GM18498 (cell line): ENCODE measurements at regions not wholly inside any gene's neighbourhood (a gene's known extent, or its start where the extent isn't known, plus 50 kb on each side); places are given as distances from the start of the nearest gene placed in this dataset.
"Not testable (repeated sequence)": the region's sequence is repeated elsewhere in the genome, so short reads cannot be mapped to it uniquely, and the experiment has no call there.

Experiments used
- ATAC-seq: cut with Tn5 transposase; IDR thresholded peaks from one replicate; pipeline ENCODE4 v1.9.1; 2021; ENCODE audit warnings: mild to moderate bottlenecking, moderate library complexity; ENCODE audit not compliant: unreplicated experiment

DNA sequence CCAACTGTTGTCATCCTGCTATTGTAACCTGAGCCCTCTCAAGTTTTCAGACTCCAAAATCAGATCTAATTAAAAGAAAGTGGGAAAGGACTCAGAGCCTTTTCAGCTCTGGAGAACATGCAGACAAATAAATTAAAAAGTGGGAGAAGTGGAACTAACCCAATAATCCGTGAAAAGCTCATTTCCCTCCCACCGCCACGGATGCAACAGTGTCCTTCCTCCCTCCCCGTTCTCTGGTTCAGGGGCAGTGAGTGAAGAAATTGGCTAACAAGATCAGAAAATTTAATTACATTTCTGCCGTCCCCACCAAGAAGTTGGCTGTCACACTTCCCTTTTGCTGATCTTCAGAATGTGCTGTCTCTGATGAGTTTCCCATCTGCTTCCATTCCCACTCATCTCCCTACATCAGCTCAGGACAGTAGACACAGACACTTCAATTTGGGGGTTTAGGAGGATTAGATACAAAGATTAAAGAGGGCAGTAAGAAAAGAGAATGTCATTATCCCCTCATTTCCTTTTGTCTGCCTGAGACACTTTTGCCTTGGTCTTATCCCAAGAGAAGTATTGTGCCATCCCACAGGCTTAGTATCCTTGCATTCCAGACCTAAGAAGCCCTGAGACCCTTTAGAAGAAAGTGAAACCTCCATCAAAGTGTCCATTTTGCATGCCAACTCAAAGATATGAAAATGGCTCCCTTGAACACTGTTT, 335.7 kb upstream of the PPP2R3A start:
- no peak for ATAC-seq

- no peak for ATAC-seq
Measured at GRCh38 chr3:135632556-135633065, 332.9 kb upstream of the PPP2R3A start.

DNA sequence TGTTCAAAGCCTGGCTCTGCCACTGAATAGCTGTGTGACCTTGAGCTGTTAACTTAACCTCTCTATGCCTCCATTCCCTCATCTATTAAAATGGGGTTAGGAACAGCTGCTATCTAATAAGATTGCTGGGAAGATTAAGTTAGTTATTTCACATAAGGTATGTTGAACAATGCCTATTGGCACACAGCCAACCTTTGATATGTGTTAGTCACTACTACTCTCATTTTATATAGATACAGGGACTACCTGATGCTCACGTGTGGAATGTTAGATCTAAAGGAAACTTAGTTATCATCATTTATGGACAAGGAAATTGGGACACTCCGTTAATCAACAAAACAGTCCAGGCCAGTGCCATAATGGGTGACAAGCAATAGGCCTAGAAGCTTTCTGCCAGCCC, 332.4 kb upstream of the PPP2R3A start:
- ATAC-seq = no peak

GRCh38 chr3:135636596-135636995, 328.9 kb upstream of the PPP2R3A start:
- ATAC-seq = no peak

DNA sequence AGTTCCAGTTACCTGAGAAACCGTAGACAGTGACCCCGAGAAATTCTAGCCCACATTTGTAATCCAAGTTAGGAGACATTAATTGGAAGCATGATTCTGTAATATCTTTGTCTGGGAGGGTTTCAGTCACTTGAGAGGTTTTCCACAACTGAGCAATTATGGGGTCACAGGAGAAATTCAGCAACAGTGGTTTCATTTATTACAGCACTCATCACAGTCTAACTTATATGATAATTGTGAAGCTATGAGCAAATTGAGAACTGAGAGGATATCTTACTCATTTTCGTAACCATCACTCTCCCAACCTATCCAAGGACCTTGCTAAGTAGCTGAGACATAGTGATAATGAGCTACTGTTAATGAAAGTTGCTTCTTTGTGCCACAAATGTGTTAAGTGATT, 328.5 kb upstream of the PPP2R3A start:
- no peak for ATAC-seq

GRCh38 chr3:135641761-135642160, 323.8 kb upstream of the PPP2R3A start:
- ATAC-seq = no peak

- no peak for ATAC-seq
Measured at GRCh38 chr3:135645541-135645940, 320.0 kb upstream of the PPP2R3A start.

- no peak for ATAC-seq
Measured at GRCh38 chr3:135646873-135647272, 318.7 kb upstream of the PPP2R3A start.

DNA sequence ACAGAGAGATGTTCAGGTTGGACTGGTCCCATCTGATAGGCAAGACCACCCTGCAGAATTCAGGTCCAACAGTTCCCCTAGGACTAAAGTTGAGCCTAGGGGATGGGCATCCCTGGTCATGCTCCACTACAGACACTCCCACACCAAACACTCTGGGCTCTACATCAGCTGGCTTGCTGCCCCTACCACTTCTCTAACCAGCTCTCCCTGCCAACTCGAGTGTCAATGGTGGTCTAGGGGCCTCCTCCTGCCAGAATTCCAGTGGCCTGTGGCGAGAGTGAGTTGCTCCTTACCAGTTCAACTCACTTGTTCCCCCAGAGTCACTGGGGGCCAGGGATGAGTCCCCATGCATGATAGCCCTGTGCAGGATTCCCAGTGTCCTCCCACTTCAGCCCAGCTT, 316.2 kb upstream of the PPP2R3A start:
- ATAC-seq = no peak

- no peak for ATAC-seq
Measured at GRCh38 chr3:135650309-135650708, 315.2 kb upstream of the PPP2R3A start.

- ATAC-seq = no peak
Measured at GRCh38 chr3:135652388-135652787, 313.1 kb upstream of the PPP2R3A start.

GRCh38 chr3:135655328-135655727, 310.2 kb upstream of the PPP2R3A start:
- ATAC-seq = no peak

- ATAC-seq = not testable (repeated sequence)
Measured at GRCh38 chr3:135658451-135658850, 307.1 kb upstream of the PPP2R3A start.

DNA sequence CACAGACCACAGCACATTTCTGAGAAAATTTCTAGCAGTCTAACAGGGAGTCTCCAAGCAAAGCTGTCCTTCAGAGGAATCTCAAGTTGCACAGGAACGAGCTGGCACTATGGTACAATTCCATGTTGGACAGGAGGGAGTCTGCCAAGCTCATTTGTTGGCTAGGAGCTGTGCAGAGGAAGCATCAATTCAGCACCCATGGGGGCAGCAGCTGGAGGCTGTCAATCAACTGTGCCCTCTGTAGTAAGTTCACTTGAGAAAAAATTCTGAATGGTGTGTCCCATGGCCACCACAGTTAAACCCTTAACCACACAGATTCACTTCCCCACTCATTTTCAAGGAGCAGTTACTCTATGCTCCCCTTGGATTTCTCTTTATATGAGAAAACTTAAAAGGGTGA, 298.5 kb upstream of the PPP2R3A start:
- ATAC-seq = no peak

GRCh38 chr3:135674508-135674907, 291.0 kb upstream of the PPP2R3A start:
- ATAC-seq = no peak

DNA sequence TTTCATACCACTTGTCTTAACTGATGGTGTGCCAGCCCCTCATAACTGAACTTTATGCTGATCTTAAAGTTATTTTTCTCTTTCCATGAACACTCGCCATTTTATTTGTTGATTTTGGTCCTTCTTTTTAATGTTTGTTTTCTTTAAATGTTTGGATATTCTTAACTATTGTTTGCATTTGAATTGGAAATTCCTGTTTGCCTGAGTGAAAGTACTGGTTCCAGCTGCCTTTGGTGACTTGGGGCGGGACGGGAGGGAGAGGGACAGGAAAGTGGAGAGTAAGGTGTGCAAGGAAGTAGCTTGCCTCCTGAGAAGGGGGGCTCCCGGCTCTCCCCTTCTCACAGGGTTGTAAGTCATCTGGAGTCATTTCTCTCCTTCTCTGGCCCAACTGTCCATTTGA, 287.1 kb upstream of the PPP2R3A start:
- no peak for ATAC-seq

DNA sequence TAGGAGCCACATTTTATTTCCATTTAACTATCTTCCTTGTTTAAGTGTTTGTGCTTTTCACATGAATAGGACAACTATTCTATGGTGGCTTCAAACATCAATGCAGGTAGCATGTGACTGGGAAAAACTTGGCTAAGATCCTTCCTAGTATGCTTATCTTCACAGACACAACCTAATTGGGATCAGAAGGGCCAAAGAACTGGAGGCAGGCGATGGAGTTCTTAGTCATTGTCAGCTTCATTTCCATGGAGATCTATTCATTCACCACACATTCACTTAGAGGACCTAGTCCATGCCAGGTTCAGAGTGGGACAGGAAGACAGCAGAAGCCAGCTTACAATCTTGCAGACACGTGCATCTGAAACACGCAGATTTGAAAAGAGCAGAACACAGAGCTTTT, 277.5 kb upstream of the PPP2R3A start:
- ATAC-seq = no peak

DNA sequence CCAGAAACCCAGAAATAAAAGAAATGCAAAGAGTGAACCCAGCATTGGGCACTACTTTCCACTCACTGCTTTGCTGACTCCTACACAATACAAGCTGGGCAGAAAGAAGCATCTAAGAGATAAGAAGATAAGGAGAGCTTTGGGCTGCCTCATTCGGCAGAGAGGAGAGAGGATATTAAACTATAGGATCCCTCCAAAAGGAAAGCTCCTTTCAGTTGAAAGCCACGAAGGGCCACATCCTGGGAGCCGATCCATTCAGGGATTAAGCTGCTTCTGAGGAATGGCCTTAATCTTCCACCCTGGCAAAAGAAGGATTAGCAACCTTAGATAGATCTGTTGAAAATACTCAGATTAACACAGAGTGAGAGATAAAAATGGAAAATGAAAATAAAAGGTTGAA, 274.9 kb upstream of the PPP2R3A start:
- ATAC-seq = no peak

DNA sequence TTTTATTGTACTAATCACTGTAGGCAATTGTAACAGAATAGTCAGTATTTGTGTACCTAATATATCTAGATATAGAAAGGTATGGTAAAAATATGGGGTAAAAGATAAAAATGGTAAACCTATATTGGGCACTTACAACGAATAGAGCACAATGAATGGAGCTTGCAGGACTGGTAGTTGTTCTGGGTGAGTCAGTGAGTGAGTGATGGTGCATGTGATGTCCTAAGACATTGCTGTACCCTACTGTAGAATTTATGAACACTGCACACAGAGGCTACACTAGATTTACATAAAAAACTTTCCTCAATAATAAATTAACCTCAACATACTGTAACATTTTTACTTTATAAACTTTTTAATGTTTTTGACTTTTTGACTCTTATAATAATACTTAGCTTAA, 274.3 kb upstream of the PPP2R3A start:
- ATAC-seq = no peak

- no peak for ATAC-seq
Measured at GRCh38 chr3:135694142-135694541, 271.4 kb upstream of the PPP2R3A start.

GRCh38 chr3:135699741-135700140, 265.8 kb upstream of the PPP2R3A start:
- ATAC-seq = no peak

DNA sequence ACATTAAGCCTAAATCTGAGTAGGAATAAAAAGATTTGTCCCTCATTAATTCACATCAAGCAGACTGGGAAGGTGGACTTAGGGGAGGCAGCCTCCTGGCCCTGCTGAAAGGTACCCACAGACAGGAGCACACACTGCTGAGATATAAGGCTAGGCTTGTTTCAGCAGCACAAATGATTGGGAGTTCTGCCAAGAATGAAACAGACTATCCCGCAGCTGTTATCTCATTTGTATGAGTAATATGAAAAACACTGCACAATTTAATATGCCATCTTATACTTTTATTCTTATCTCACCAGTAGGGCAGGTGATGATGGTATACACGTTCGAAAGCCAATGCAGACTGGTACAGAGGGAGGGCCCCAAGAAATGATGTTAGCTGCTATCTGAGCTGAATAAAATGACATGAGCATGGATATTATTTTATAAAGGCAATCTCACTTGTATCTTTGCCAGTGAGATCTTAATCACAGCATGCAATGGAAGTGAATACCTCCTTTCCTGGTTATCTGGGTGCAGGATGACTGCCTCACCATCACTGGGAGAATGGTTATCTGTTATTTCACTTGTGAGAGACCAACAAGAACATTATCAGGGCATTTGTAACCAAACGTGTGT, 258.7 kb upstream of the PPP2R3A start:
- ATAC-seq = no peak

DNA sequence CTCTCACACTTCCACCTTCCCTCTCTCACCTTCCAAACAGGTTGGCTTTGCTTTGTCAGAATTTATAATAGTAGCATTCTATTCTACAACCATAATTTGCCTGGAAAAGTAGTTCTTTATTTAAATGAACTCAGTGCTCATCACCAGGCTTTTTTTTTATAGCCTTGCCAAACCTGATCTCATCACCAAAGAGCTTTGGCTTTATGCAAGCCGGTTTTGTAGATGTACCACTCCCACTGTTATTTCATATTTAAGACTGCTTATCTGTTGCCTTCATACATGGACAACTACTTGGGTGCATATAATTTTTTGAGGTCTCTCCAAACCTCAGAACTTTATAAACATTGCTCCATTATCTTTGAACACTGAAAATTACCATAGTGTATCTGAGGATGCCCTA, 246.1 kb upstream of the PPP2R3A start:
- no peak for ATAC-seq
